B cell (primary cell): ENCODE measurements at regions not wholly inside any gene's neighbourhood (a gene's known extent, or its start where the extent isn't known, plus 50 kb on each side); places are given as distances from the start of the nearest gene placed in this dataset.

Experiments
- ATAC-seq: fragments of 200-7000 bp; cut with Tn5 transposase; one replicate; pipeline ENCODE4 v1.10.0; 2021; ENCODE audit warnings: low read depth, mild to moderate bottlenecking, moderate number of reproducible peaks, moderate library complexity
- CTCF ChIA-PET: fragments of 350-600 bp; sonication (Branson Sonifier 250); formaldehyde crosslinking; loops from one replicate; lab custom pipeline; 2021; ENCODE audit warnings: antibody characterized with exemption, inconsistent platforms; lab: Charles Lee
- POLR2A ChIA-PET: fragments of 350-600 bp; sonication (Branson Sonifier 250); formaldehyde crosslinking; loops from one replicate; lab custom pipeline; 2021; ENCODE audit warnings: antibody characterized with exemption; lab: Charles Lee
- DNase-seq: peaks from one replicate; pipeline ENCODE4 v3.0.0; 2013
- H2AFZ ChIP-seq: 2 replicates; pipeline ENCODE4 v1.6.1; 2012; ENCODE audit warnings: mild to moderate bottlenecking, low read depth, low read length; ENCODE audit not compliant: insufficient read depth, poor library complexity, severe bottlenecking
- H3K27ac ChIP-seq, 2 donors: 1 replicate in 1 of 2; 2 replicates in 1 of 2; pipeline ENCODE4 v1.5.1; 2012 to 2013; ENCODE audit warnings: low read length in 2 of 2, mild to moderate bottlenecking in 2 of 2, moderate library complexity in 1 of 2
- H3K27me3 ChIP-seq, 4 experiments: fragments of 200-600 bp in 1 of 4; sonication (generic) in 1 of 4; replicated peaks in 1 of 4; 1 replicate in 2 of 4; 2 replicates in 2 of 4; pipeline versions ENCODE4 v1.6.1 to v1.7.0; 2013 to 2016; ENCODE audit warnings: low read length in 3 of 4, mild to moderate bottlenecking in 2 of 4, mixed read lengths in 1 of 4, moderate library complexity in 1 of 4; ENCODE audit not compliant: insufficient read depth in 4 of 4, control insufficient read depth in 3 of 4; ENCODE audit errors: control extremely low read depth in 1 of 4
- H3K36me3 ChIP-seq, 2 experiments: replicated peaks in 1 of 2; 1 replicate in 1 of 2; 2 replicates in 1 of 2; pipeline versions ENCODE4 v1.6.1 to v1.7.1; 2013; ENCODE audit warnings: low read length in 1 of 2; ENCODE audit not compliant: insufficient read depth in 2 of 2, control insufficient read depth in 1 of 2; ENCODE audit errors: control extremely low read depth in 1 of 2, extremely low read depth in 1 of 2
- H3K4me1 ChIP-seq, 2 donors: fragments of 200-600 bp in 1 of 2; sonication (generic) in 1 of 2; 1 replicate in 1 of 2; 2 replicates in 1 of 2; pipeline versions ENCODE4 v1.5.1 to v1.6.1; 2013 to 2017; ENCODE audit warnings: low read length in 2 of 2; ENCODE audit not compliant: control insufficient read depth in 2 of 2, insufficient read depth in 2 of 2
- H3K4me2 ChIP-seq: replicated peaks from 2 replicates; pipeline ENCODE3; 2012; ENCODE audit warnings: mild to moderate bottlenecking, low read depth, low read length; ENCODE audit not compliant: poor library complexity, severe bottlenecking
- H3K4me3 ChIP-seq, 5 experiments: fragments of 200-600 bp in 1 of 5; sonication (generic) in 1 of 5; 1 replicate in 3 of 5; 2 replicates in 2 of 5; pipeline versions ENCODE4 v1.5.1 to v1.7.0; 2011 to 2016; ENCODE audit warnings: low read length in 4 of 5, mild to moderate bottlenecking in 4 of 5, low read depth in 2 of 5, control low read depth in 1 of 5, moderate library complexity in 1 of 5; ENCODE audit not compliant: insufficient read depth in 1 of 5; ENCODE audit errors: control extremely low read depth in 1 of 5, extremely low read depth in 1 of 5
- H3K79me2 ChIP-seq: fragments of 200-600 bp; sonication (generic); one replicate; pipeline ENCODE4 v1.6.0; 2016; ENCODE audit warnings: low read length; ENCODE audit not compliant: control insufficient read depth, insufficient read depth
- H3K9ac ChIP-seq: fragments of 200-600 bp; sonication (generic); 2 replicates; pipeline ENCODE4 v1.6.1; 2017; ENCODE audit warnings: mild to moderate bottlenecking, low read length, moderate library complexity
- H3K9me3 ChIP-seq, 3 donors: one replicate each; pipeline versions ENCODE4 v1.6.1 to v1.7.1; 2013; ENCODE audit warnings: low read length in 2 of 3; ENCODE audit not compliant: control insufficient read depth in 2 of 3, insufficient read depth in 1 of 3; ENCODE audit errors: control extremely low read depth in 1 of 3
- H4K20me1 ChIP-seq: 2 replicates; pipeline ENCODE4 v1.6.0; 2012; ENCODE audit warnings: mild to moderate bottlenecking, low read length; ENCODE audit not compliant: insufficient read depth, control insufficient read depth, poor library complexity, severe bottlenecking
- H3K27ac Mint-ChIP-seq: one replicate; pipeline ENCODE4 v1.8.0; 2021; ENCODE audit warnings: mixed read lengths
- H3K27me3 Mint-ChIP-seq: one replicate; pipeline ENCODE4 v1.8.0; 2021; ENCODE audit warnings: mixed read lengths
- H3K4me1 Mint-ChIP-seq: one replicate; pipeline ENCODE4 v1.8.0; 2021; ENCODE audit warnings: mixed read lengths
- H3K4me3 Mint-ChIP-seq: one replicate; pipeline ENCODE4 v1.8.0; 2021; ENCODE audit warnings: mixed read lengths
- H3K9me3 Mint-ChIP-seq: one replicate; pipeline ENCODE4 v1.8.0; 2022; ENCODE audit warnings: mixed read lengths; ENCODE audit not compliant: insufficient read depth
- EZH2 ChIP-seq: IDR thresholded peaks from 2 replicates; pipeline ENCODE4 v1.6.1; 2012; ENCODE audit warnings: borderline replicate concordance, low read depth, mild to moderate bottlenecking, moderate library complexity, low read length; ENCODE audit not compliant: insufficient read depth, poor library complexity, severe bottlenecking
- WGBS: methylation state at CpG from one replicate; pipeline ENCODE4 v1.1.5; 2013; ENCODE audit warnings: missing lambda C conversion rate; ENCODE audit not compliant: insufficient coverage; 5-methylcytosine and 5-hydroxymethylcytosine counted together
- intact Hi-C: fragments of 100-400 bp; cut with micrococcal nuclease; formaldehyde crosslinking; loops from one replicate; pipeline ENCODE4 v1.10.0; 2022
- TF ChIP-seq, protein P1 (sequence below): fragments of 200-600 bp; IDR thresholded peaks from one replicate; pipeline ENCODE4 v1.8.0; 2022; ENCODE audit warnings: antibody characterized with exemption, mild to moderate bottlenecking

DNA sequence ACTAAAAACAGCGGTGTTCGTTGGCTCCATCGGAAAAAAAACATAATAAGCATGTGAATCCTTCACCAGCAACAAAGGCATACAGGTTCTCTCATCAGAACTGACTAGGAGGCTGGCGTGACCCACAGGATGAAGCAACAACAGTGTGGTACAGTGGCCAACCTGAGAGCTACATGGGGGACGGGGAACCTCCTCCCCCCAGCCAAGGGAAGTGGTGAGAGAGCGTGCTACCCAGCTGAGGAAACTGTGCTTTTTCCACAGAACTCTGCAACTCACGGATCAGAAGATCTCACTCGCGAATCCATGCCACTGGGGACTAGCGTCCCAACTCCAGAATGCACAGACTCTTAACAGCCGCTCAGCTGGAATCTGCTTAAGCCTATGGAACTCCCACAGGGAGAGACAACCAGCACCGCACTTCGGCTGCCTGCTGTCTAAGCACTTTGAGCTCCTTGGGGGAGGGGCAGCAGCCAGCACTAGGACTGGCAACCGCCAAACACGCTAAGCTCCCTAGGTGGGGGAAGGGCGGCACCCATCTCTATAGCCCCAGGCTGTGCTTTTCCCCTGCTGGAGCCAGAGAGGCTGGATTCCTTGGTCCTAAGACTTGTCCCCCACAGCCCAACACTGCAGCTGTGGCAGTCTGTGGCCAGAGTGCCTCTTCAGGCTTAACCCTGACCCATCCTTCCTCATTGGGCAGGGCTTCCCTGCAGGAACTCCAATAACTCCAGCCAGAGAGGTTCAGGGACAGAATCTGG is 538.3 kb upstream of the BTBD3 start:
- Histone ChIP-seq H3K27ac (no peak overlapping the region), H3K79me2 (no peaks in the 10 kb centered on the region), H3K36me3 (no peaks in the 10 kb centered on the region), H4K20me1 (no peaks in the 10 kb centered on the region), H3K9ac (no peak overlapping the region), H3K9me3 (peaks cover 0 to 11% (median 0%) of the 10 kb centered on the region in 3 donors), H2AFZ (no peak overlapping the region), H3K4me1 (no peaks in the 10 kb centered on the region), H3K4me2 (no peak overlapping the region), H3K27me3 (no peaks in the 10 kb centered on the region), H3K4me3 (no peak overlapping the region)
- ChIA-PET POLR2A (no interaction called here), CTCF (no interaction called here)
- ATAC-seq (no peak), DNase-seq (no peak)
- Mint-ChIP-seq H3K27ac (no peak overlapping the region), H3K4me3 (no peak overlapping the region), H3K27me3 (no peaks in the 10 kb centered on the region), H3K4me1 (no peaks in the 10 kb centered on the region), H3K9me3 (peaks cover 4% of the 10 kb centered on the region)
- TF ChIP-seq EZH2: no peak
- TF ChIP-seq, protein P1, sequence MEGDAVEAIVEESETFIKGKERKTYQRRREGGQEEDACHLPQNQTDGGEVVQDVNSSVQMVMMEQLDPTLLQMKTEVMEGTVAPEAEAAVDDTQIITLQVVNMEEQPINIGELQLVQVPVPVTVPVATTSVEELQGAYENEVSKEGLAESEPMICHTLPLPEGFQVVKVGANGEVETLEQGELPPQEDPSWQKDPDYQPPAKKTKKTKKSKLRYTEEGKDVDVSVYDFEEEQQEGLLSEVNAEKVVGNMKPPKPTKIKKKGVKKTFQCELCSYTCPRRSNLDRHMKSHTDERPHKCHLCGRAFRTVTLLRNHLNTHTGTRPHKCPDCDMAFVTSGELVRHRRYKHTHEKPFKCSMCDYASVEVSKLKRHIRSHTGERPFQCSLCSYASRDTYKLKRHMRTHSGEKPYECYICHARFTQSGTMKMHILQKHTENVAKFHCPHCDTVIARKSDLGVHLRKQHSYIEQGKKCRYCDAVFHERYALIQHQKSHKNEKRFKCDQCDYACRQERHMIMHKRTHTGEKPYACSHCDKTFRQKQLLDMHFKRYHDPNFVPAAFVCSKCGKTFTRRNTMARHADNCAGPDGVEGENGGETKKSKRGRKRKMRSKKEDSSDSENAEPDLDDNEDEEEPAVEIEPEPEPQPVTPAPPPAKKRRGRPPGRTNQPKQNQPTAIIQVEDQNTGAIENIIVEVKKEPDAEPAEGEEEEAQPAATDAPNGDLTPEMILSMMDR: no peak
- intact Hi-C loops: no loop called here
- WGBS: 61% methylated on average over 11 of the region's 16 CpGs

DNA sequence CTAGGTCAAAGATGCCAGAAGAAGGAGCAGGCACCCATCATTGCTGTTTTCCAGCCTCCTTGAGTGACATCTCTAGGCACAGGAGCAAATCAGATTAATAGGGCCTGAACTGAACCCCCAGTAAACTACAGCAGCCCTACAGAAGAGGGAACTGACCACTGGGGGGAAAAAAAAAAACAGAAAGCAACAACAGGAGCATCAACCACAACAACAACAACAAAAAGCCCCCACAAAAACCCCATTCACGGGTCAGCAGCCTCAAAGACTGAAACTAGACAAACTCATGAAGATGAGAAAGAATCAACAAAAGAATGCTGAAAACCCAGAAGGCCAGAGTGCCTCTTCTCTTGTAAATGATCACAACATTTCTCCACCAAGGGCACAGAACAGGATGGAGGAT is 537.4 kb upstream of the BTBD3 start:
- Mint-ChIP-seq H3K27ac (no peak overlapping the region), H3K4me3 (no peak overlapping the region)
- intact Hi-C loops: no loop called here

More for the DNA sequence above, 537.4 kb upstream of the BTBD3 start:
- DNase-seq (no peak), ATAC-seq (no peak)
- Histone ChIP-seq H3K27ac (no peak overlapping the region), H3K27me3 (no peaks in the 10 kb centered on the region), H3K4me2 (no peak overlapping the region), H3K4me1 (no peaks in the 10 kb centered on the region), H3K79me2 (no peaks in the 10 kb centered on the region), H3K9me3 (peaks cover 0 to 11% (median 0%) of the 10 kb centered on the region in 3 donors), H3K9ac (no peak overlapping the region), H3K36me3 (no peaks in the 10 kb centered on the region), H3K4me3 (no peak overlapping the region), H2AFZ (no peak overlapping the region), H4K20me1 (no peaks in the 10 kb centered on the region)
- POLR2A ChIA-PET: no interaction called here
- Mint-ChIP-seq H3K4me1 (no peaks in the 10 kb centered on the region), H3K9me3 (peaks cover 4% of the 10 kb centered on the region), H3K27me3 (no peaks in the 10 kb centered on the region)
- CTCF ChIA-PET: no interaction called here
- no CpG with 5 or more reads among the region's 1 CpG for WGBS
- TF ChIP-seq EZH2: no peak
- TF ChIP-seq, protein P1: no peak
